ENCODE measurements at regions not wholly inside any gene's neighbourhood (a gene's known extent, or its start where the extent isn't known, plus 50 kb on each side); places are given as distances from the start of the nearest gene placed in this dataset.

DNA sequence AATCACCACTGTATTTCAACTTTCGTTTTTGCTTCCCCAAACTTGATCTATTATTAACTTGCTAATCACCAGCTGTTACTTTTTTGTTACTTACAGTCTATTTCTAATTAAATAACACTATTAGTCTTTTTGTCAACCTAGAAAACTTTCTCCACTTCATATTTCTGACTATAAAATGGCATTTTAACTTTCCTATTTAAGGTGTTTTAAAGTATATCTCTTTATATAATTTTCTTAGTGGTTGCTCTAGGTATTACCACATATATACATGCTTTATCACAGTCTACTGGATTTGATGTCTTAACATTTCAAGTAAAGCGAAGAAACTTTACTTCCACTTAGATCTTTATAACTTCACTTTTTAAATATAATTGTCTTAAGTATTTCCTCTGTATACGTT is 421.2 kb downstream of the DCAF12L2 start:
- no peak overlapping the region for H3K4me3 ChIP-seq (ENCODE audit: low read depth, low read length)
- no peaks in the 10 kb centered on the region for H3K36me3 ChIP-seq (ENCODE audit: control insufficient read depth in 2 of 2, insufficient read depth in 1 of 2, low read length in 2 of 2)
- H3K27ac ChIP-seq (ENCODE audit: extremely low read depth, low read depth, low read length): no peak overlapping the region
- CTCF ChIA-PET: no interaction called here
- no peaks in the 10 kb centered on the region for H3K9me3 ChIP-seq (ENCODE audit: control insufficient read depth, insufficient read depth, low read depth, low read length)
- TF ChIP-seq ZNF140 (tag by site-specific recombination; IDR thresholded peaks at IDR 0.05) (no peak), ZNF157 (tag by site-specific recombination; IDR thresholded peaks at IDR 0.05) (no peak), ZXDB (tag by site-specific recombination; IDR thresholded peaks at IDR 0.05) (no peak), ZNF48 (tag by site-specific recombination; IDR thresholded peaks at IDR 0.05) (no peak), GLI2 (tag by site-specific recombination; IDR thresholded peaks at IDR 0.05; ENCODE audit: borderline replicate concordance, low read depth) (no peak), ZNF514 (tag by site-specific recombination; IDR thresholded peaks at IDR 0.05) (no peak), MEIS1 (CRISPR knock-in tag; IDR thresholded peaks at IDR 0.05; ENCODE audit: borderline replicate concordance) (no peak), ZNF791 (tag by site-specific recombination; IDR thresholded peaks at IDR 0.05) (no peak)
- no peaks in the 10 kb centered on the region for H3K4me1 ChIP-seq (ENCODE audit: control insufficient read depth, insufficient read depth, low read length)
- POLR2A ChIA-PET: no interaction called here

DNA sequence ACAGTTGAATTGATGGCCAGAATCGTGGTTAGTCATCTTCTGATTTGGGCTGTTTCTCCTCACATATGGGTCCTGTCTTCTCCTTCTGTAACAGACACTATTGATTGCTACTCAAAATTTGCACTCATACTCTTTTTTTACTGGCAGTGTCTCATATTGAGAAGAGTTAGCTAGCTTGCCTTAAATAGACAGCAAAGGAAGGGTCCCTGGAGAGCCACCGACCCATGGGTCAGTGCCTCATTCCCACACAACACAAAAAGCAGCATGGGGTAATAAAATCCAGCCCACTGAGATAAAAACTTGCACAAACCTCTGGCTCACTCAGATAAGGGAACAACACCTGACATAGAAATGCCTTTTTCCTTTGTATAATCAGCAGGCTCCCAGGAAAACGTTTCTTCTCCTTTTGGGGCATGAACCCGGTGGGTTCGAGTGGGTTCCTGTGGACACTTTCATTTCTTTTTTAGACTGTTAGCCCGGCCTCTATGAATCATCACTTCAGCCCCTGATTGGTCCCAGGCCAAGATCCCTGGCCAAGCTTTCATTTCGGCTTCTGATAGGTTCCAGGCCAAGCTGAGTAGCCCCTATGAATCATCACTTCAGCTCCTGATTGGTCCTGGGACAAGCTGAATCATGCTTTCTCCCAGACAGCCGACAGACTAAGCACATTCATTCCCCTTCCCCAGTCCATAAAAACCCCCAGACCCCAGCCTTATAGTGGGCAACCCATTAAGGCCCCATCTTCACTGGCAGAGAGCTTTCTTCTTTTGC is 408.1 kb downstream of the DCAF12L2 start:
- Histone ChIP-seq H3K36me3 (ENCODE audit: control insufficient read depth in 2 of 2, insufficient read depth in 1 of 2, low read length in 2 of 2) (no peaks in the 10 kb centered on the region), H3K4me1 (ENCODE audit: control insufficient read depth, insufficient read depth, low read length) (no peaks in the 10 kb centered on the region), H3K4me3 (ENCODE audit: low read depth, low read length) (no peak overlapping the region), H3K9me3 (ENCODE audit: control insufficient read depth, insufficient read depth, low read depth, low read length) (no peaks in the 10 kb centered on the region), H3K27ac (ENCODE audit: extremely low read depth, low read depth, low read length) (no peak overlapping the region)
- CTCF ChIA-PET: no interaction called here
- POLR2A ChIA-PET: no interaction called here
- TF ChIP-seq ZNF514 (tag by site-specific recombination; IDR thresholded peaks at IDR 0.05) (no peak), SP2 (tag by site-specific recombination; IDR thresholded peaks at IDR 0.05) (peak; percentile 24; the same call in 1 of the 2 replicates), KLF7 (tag by site-specific recombination; IDR thresholded peaks at IDR 0.05; ENCODE audit: borderline replicate concordance) (no peak)

DNA sequence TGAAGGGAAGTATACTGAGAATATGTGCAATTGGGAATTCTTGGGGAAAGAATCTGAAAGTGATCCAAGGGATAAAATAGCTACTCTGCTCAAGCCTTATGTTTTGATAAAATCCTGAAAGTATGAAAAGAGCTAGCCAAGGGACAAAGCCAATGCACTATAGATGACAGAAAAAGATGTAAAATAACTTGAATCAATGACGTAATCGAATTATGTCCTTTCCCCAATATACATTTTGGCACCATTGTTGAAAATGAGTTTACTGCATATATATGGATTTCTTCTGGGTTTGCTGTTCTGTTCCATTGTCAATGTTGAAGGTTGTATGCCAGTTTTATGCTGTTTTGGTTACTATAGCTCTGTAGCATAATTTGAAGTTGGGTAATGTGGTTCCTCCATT is 407.3 kb downstream of the DCAF12L2 start:
- POLR2A ChIA-PET: no interaction called here
- TF ChIP-seq, protein P1, sequence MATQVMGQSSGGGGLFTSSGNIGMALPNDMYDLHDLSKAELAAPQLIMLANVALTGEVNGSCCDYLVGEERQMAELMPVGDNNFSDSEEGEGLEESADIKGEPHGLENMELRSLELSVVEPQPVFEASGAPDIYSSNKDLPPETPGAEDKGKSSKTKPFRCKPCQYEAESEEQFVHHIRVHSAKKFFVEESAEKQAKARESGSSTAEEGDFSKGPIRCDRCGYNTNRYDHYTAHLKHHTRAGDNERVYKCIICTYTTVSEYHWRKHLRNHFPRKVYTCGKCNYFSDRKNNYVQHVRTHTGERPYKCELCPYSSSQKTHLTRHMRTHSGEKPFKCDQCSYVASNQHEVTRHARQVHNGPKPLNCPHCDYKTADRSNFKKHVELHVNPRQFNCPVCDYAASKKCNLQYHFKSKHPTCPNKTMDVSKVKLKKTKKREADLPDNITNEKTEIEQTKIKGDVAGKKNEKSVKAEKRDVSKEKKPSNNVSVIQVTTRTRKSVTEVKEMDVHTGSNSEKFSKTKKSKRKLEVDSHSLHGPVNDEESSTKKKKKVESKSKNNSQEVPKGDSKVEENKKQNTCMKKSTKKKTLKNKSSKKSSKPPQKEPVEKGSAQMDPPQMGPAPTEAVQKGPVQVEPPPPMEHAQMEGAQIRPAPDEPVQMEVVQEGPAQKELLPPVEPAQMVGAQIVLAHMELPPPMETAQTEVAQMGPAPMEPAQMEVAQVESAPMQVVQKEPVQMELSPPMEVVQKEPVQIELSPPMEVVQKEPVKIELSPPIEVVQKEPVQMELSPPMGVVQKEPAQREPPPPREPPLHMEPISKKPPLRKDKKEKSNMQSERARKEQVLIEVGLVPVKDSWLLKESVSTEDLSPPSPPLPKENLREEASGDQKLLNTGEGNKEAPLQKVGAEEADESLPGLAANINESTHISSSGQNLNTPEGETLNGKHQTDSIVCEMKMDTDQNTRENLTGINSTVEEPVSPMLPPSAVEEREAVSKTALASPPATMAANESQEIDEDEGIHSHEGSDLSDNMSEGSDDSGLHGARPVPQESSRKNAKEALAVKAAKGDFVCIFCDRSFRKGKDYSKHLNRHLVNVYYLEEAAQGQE (tag by site-specific recombination; IDR thresholded peaks at IDR 0.05): no peak
- TF ChIP-seq, protein P2, sequence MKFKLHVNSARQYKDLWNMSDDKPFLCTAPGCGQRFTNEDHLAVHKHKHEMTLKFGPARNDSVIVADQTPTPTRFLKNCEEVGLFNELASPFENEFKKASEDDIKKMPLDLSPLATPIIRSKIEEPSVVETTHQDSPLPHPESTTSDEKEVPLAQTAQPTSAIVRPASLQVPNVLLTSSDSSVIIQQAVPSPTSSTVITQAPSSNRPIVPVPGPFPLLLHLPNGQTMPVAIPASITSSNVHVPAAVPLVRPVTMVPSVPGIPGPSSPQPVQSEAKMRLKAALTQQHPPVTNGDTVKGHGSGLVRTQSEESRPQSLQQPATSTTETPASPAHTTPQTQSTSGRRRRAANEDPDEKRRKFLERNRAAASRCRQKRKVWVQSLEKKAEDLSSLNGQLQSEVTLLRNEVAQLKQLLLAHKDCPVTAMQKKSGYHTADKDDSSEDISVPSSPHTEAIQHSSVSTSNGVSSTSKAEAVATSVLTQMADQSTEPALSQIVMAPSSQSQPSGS (tag by site-specific recombination; IDR thresholded peaks at IDR 0.05; ENCODE audit: low read depth): peak; percentile 86
- H3K36me3 ChIP-seq (ENCODE audit: control insufficient read depth in 2 of 2, insufficient read depth in 1 of 2, low read length in 2 of 2): no peaks in the 10 kb centered on the region
- CTCF ChIA-PET: no interaction called here
- H3K4me3 ChIP-seq (ENCODE audit: low read depth, low read length): no peak overlapping the region
- no peak overlapping the region for H3K27ac ChIP-seq (ENCODE audit: extremely low read depth, low read depth, low read length)
- no peaks in the 10 kb centered on the region for H3K4me1 ChIP-seq (ENCODE audit: control insufficient read depth, insufficient read depth, low read length)
- no peaks in the 10 kb centered on the region for H3K9me3 ChIP-seq (ENCODE audit: control insufficient read depth, insufficient read depth, low read depth, low read length)

DNA sequence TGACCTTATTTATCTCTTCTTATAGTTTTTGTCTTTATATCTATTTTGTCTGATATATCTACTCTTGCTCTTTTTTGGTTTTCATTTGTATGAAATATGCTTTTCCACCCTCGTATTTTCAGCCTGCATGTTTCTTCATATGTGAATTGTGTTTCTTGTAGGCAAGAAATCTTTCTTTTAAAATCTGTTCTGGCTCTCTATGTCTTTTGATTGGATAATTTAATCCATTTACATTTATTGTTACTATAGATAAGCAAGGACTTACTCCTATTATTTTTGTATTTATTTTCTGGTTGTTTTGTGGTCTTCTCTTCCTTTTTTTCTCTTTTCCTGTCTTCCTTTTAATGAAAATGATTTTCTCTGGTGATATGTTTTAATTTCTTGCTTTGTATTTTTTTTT is 403.1 kb downstream of the DCAF12L2 start:
- H3K4me1 ChIP-seq (ENCODE audit: control insufficient read depth, insufficient read depth, low read length): no peaks in the 10 kb centered on the region
- H3K9me3 ChIP-seq (ENCODE audit: control insufficient read depth, insufficient read depth, low read depth, low read length): no peaks in the 10 kb centered on the region
- H3K4me3 ChIP-seq (ENCODE audit: low read depth, low read length): no peak overlapping the region
- POLR2A ChIA-PET: no interaction called here
- CTCF ChIA-PET: no interaction called here
- no peaks in the 10 kb centered on the region for H3K36me3 ChIP-seq (ENCODE audit: control insufficient read depth in 2 of 2, insufficient read depth in 1 of 2, low read length in 2 of 2)
- H3K27ac ChIP-seq (ENCODE audit: extremely low read depth, low read depth, low read length): no peak overlapping the region
- TF ChIP-seq, protein P3, sequence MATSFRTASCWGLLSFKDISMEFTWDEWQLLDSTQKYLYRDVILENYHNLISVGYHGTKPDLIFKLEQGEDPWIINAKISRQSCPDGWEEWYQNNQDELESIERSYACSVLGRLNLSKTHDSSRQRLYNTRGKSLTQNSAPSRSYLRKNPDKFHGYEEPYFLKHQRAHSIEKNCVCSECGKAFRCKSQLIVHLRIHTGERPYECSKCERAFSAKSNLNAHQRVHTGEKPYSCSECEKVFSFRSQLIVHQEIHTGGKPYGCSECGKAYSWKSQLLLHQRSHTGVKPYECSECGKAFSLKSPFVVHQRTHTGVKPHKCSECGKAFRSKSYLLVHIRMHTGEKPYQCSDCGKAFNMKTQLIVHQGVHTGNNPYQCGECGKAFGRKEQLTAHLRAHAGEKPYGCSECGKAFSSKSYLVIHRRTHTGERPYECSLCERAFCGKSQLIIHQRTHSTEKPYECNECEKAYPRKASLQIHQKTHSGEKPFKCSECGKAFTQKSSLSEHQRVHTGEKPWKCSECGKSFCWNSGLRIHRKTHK (tag by site-specific recombination; IDR thresholded peaks at IDR 0.05): no peak
- TF ChIP-seq ZNF677 (tag by site-specific recombination; IDR thresholded peaks at IDR 0.05) (no peak), ZNF426 (tag by site-specific recombination; IDR thresholded peaks at IDR 0.05) (no peak), BCL11A (tag by site-specific recombination; IDR thresholded peaks at IDR 0.05; ENCODE audit: low read depth) (no peak), ZNF624 (tag by site-specific recombination; IDR thresholded peaks at IDR 0.05) (no peak), ZNF830 (tag by site-specific recombination; IDR thresholded peaks at IDR 0.05; ENCODE audit: low read depth) (no peak), ZNF394 (tag by site-specific recombination; IDR thresholded peaks at IDR 0.05; ENCODE audit: borderline replicate concordance) (no peak)
- TF ChIP-seq, protein P4, sequence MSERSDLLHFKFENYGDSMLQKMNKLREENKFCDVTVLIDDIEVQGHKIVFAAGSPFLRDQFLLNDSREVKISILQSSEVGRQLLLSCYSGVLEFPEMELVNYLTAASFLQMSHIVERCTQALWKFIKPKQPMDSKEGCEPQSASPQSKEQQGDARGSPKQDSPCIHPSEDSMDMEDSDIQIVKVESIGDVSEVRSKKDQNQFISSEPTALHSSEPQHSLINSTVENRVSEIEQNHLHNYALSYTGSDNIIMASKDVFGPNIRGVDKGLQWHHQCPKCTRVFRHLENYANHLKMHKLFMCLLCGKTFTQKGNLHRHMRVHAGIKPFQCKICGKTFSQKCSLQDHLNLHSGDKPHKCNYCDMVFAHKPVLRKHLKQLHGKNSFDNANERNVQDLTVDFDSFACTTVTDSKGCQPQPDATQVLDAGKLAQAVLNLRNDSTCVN (tag by site-specific recombination; optimal IDR thresholded peaks at IDR 0.05): no peak
